Panc1 (cell line): ENCODE measurements at regions not wholly inside any gene's neighbourhood (a gene's known extent, or its start where the extent isn't known, plus 50 kb on each side); places are given as distances from the start of the nearest gene placed in this dataset.

Experiments
- ATAC-seq: fragments of 200-7000 bp; cut with Tn5 transposase; 2 replicates; pipeline ENCODE4 v1.9.1; 2020; ENCODE audit warnings: mild to moderate bottlenecking, moderate library complexity
- BruUV-seq: library from RNA; stranded (reverse); fragments of 400-500 nt; replicated peaks from 2 replicates; lab custom pipeline; 2021; lab: Mats Ljungman, UMichigan
- CTCF ChIA-PET: fragments of 300-600 bp; sonication (Branson Sonifier 250); formaldehyde crosslinking; loops from one replicate; lab custom pipeline; 2022; ENCODE audit warnings: antibody characterized with exemption; lab: Charles Lee
- POLR2A ChIA-PET: fragments of 300-600 bp; sonication (Branson Sonifier 250); formaldehyde crosslinking; loops from one replicate; lab custom pipeline; 2022; ENCODE audit warnings: antibody characterized with exemption; lab: Charles Lee
- DNase-seq: peaks from one replicate; pipeline ENCODE4 v3.0.0-alpha.2; 2010; ENCODE audit warnings: low read depth, low spot score
- H3K27ac ChIP-seq: 2 replicates; pipeline ENCODE4 v1.5.1; 2011; ENCODE audit warnings: mild to moderate bottlenecking, low read length, inconsistent platforms
- H3K27me3 ChIP-seq: fragments of 200-500 bp; sonication (Bioruptor generic); 2 replicates; pipeline ENCODE4 v1.6.0; 2014; ENCODE audit warnings: low read length, inconsistent platforms; ENCODE audit not compliant: control insufficient read depth, insufficient read depth
- H3K36me3 ChIP-seq: fragments of 200-500 bp; sonication (Bioruptor generic); 2 replicates; pipeline ENCODE4 v1.5.1; 2014; ENCODE audit warnings: inconsistent platforms, mild to moderate bottlenecking, low read length, moderate library complexity; ENCODE audit not compliant: control insufficient read depth, insufficient read depth
- H3K4me1 ChIP-seq: 2 replicates; pipeline ENCODE4 v1.5.1; 2011; ENCODE audit warnings: inconsistent platforms, mild to moderate bottlenecking, low read length, moderate library complexity; ENCODE audit not compliant: control insufficient read depth, insufficient read depth
- H3K4me3 ChIP-seq, 2 experiments: 2 replicates each; pipeline ENCODE4 v1.5.1; 2011 to 2012; ENCODE audit warnings: low read depth in 2 of 2, low read length in 2 of 2, mild to moderate bottlenecking in 2 of 2, inconsistent platforms in 1 of 2, moderate library complexity in 1 of 2
- H3K9me3 ChIP-seq: fragments of 200-500 bp; sonication (Bioruptor generic); 2 replicates; pipeline ENCODE4 v1.5.1; 2014; ENCODE audit warnings: low read depth, mild to moderate bottlenecking, inconsistent platforms, low read length, moderate library complexity; ENCODE audit not compliant: control insufficient read depth, insufficient read depth
- POLR2AphosphoS5 ChIP-seq: IDR thresholded peaks from 2 replicates; pipeline ENCODE4 v1.6.1; 2012; ENCODE audit warnings: mild to moderate bottlenecking, low read depth, low read length, moderate library complexity
- REST ChIP-seq, 2 experiments: IDR thresholded peaks; 2 replicates each; pipeline ENCODE4 v1.6.1; 2011 to 2012; ENCODE audit warnings: low read depth in 2 of 2, control low read depth in 1 of 2, low read length in 1 of 2, mild to moderate bottlenecking in 1 of 2, moderate library complexity in 1 of 2; ENCODE audit not compliant: insufficient read depth in 1 of 2
- SIN3A ChIP-seq: IDR thresholded peaks from 2 replicates; pipeline ENCODE4 v1.6.1; 2012; ENCODE audit warnings: low read depth, mild to moderate bottlenecking, low read length, moderate library complexity, borderline replicate concordance; ENCODE audit not compliant: insufficient read depth
- TCF7L2 ChIP-seq: IDR thresholded peaks from 2 replicates; pipeline ENCODE4 v1.6.1; 2011; ENCODE audit warnings: mild to moderate bottlenecking, low read depth, low read length, inconsistent platforms
- in situ Hi-C: cut with HindIII; loops from 2 replicates; pipeline ENCODE4 v1.10.0; 2016; ENCODE audit warnings: low sequenced_read_pairs, low pct_unique_long_range_greater_than_20kb
- intact Hi-C: fragments of 100-400 bp; cut with micrococcal nuclease; formaldehyde crosslinking; loops from one replicate; pipeline ENCODE4 v1.10.0; 2022; ENCODE audit not compliant: unreplicated experiment
- TF ChIP-seq, protein P1 (sequence below): fragments of 450-650 bp; IDR thresholded peaks from 2 replicates; pipeline ENCODE4 v1.5.1; 2017; ENCODE audit warnings: mild to moderate bottlenecking

DNA sequence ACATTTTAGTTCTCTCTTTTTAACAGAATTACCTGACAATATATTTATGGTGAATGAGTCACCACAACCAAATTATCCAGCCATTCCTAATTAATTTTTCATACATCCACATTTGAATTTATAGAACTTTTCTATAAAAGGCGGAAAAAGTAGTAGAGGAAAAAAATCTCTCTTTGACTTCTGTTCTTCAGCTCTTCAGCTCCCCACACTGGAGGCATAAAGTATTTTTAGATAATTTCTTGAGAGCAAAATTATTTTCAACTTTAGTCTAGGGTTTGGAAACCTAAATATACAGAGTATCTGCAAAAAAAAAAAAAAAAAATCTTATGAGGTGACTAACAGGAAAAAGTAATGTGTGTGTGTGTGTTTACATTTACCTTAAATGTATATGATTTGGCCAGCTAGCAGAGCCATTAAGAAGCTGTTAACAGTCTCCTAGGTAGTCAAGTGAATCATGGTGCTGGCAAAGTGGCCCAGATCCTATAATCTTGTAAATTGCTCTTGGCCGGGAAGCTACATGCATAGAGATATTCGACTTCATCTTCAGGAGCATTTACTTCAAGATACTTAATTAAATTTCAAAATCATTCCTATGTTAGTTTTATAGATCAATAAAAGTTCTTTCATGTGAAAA lies 383.1 kb upstream of the STEAP1 start:
- ChIA-PET POLR2A (no interaction called here), CTCF (no interaction called here)
- intact Hi-C loops = no loop called here
- Histone ChIP-seq H3K27ac (no peak overlapping the region), H3K27me3 (no peaks in the 10 kb centered on the region), H3K4me3 (no peak overlapping the region), H3K36me3 (no peaks in the 10 kb centered on the region), H3K9me3 (no peaks in the 10 kb centered on the region), H3K4me1 (no peaks in the 10 kb centered on the region)
- DNase-seq (no peak), ATAC-seq (no peak)
- TF ChIP-seq TCF7L2 (no peak), REST (IDR thresholded peaks at IDR 0.05; ENCODE audit: insufficient read depth in 1 of 2, low read depth in 2 of 2, low read length in 1 of 2) (no peak), SIN3A (no peak), POLR2AphosphoS5 (no peak)
- TF ChIP-seq, protein P1, sequence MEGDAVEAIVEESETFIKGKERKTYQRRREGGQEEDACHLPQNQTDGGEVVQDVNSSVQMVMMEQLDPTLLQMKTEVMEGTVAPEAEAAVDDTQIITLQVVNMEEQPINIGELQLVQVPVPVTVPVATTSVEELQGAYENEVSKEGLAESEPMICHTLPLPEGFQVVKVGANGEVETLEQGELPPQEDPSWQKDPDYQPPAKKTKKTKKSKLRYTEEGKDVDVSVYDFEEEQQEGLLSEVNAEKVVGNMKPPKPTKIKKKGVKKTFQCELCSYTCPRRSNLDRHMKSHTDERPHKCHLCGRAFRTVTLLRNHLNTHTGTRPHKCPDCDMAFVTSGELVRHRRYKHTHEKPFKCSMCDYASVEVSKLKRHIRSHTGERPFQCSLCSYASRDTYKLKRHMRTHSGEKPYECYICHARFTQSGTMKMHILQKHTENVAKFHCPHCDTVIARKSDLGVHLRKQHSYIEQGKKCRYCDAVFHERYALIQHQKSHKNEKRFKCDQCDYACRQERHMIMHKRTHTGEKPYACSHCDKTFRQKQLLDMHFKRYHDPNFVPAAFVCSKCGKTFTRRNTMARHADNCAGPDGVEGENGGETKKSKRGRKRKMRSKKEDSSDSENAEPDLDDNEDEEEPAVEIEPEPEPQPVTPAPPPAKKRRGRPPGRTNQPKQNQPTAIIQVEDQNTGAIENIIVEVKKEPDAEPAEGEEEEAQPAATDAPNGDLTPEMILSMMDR = peak; percentile 22; the same call in 1 of the 2 replicates
- BruUV-seq = no TSS peak
- in situ Hi-C loops = no loop called here

DNA sequence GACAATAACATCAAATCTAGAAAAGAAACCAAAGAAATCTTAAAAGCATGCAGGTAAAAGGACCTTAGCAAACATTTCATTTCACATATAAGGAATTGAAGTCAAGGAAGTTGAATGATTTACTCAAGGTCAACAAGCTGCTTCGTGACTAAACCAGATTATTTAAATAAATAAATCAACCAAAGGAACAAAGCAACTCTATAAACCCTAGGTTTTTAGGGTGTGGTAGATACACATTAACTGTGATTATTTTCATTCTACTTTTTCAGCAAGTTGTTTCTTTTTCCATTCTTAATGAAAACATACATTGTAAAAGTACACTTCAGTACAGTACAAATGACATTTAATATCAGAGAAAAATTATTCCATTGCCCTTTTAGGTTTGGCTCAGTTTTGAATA lies 382.0 kb upstream of the STEAP1 start:
- H3K4me1 ChIP-seq = no peaks in the 10 kb centered on the region
- TF ChIP-seq POLR2AphosphoS5 (no peak), REST (IDR thresholded peaks at IDR 0.05; ENCODE audit: insufficient read depth in 1 of 2, low read depth in 2 of 2, low read length in 1 of 2) (no peak), TCF7L2 (no peak), SIN3A (no peak)
- TF ChIP-seq, protein P1 = no peak
- no TSS peak for BruUV-seq
- H3K27me3 ChIP-seq = no peaks in the 10 kb centered on the region
- H3K36me3 ChIP-seq = no peaks in the 10 kb centered on the region
- H3K4me3 ChIP-seq = no peak overlapping the region
- H3K9me3 ChIP-seq = no peaks in the 10 kb centered on the region
- in situ Hi-C loops (no loop called here), intact Hi-C loops (no loop called here)
- DNase-seq (no peak), ATAC-seq (no peak)
- ChIA-PET CTCF (no interaction called here), POLR2A (no interaction called here)
- H3K27ac ChIP-seq = no peak overlapping the region
